ENCODE measurements at regions not wholly inside any gene's neighbourhood (a gene's known extent, or its start where the extent isn't known, plus 50 kb on each side); places are given as distances from the start of the nearest gene placed in this dataset.
"Not testable (repeated sequence)": the region's sequence is repeated elsewhere in the genome, so short reads cannot be mapped to it uniquely, and the experiment has no call there.

GRCh38 chr7:56803336-56803735, 328.9 kb downstream of the ZNF479 start:
- intact Hi-C loops (cut with DNase I): not testable (repeated sequence)

GRCh38 chr7:56802191-56802590, 330.0 kb downstream of the ZNF479 start:
- intact Hi-C loops (cut with DNase I); H3K36me3 ChIP-seq (replicated peaks in 1 of 2); H3K27me3 ChIP-seq; H3K9me3 ChIP-seq (replicated peaks in 1 of 3); H3K4me3 ChIP-seq; DNase-seq; H3K4me1 ChIP-seq (replicated peaks in 1 of 2); H3K27ac ChIP-seq: not testable (repeated sequence)
- WGBS, 4 donors: no CpG with 5 or more reads among the region's 9 CpGs

More at GRCh38 chr7:56803336-56803735, 328.9 kb downstream of the ZNF479 start:
- H3K27ac ChIP-seq; H3K9me3 ChIP-seq (replicated peaks in 1 of 3); H3K4me3 ChIP-seq; H3K27me3 ChIP-seq; H3K36me3 ChIP-seq (replicated peaks in 1 of 2); H3K4me1 ChIP-seq (replicated peaks in 1 of 2); DNase-seq: not testable (repeated sequence)
- WGBS, 4 donors: 78 to 84% (median 82%) methylated on average over 7 to 8 of the region's 8 CpGs

GRCh38 chr7:56801774-56802173, 330.5 kb downstream of the ZNF479 start:
- H3K27me3 ChIP-seq; H3K27ac ChIP-seq; DNase-seq; H3K9me3 ChIP-seq (replicated peaks in 1 of 3); H3K4me1 ChIP-seq (replicated peaks in 1 of 2); H3K4me3 ChIP-seq; intact Hi-C loops (cut with DNase I); H3K36me3 ChIP-seq (replicated peaks in 1 of 2): not testable (repeated sequence)
- WGBS, 4 donors: 20 to 74% (median 62%) methylated on average over 1 to 4 of the region's 10 CpGs

- H3K27ac ChIP-seq; H3K27me3 ChIP-seq; H3K4me3 ChIP-seq; H3K9me3 ChIP-seq (replicated peaks in 1 of 3); intact Hi-C loops (cut with DNase I); DNase-seq; H3K36me3 ChIP-seq (replicated peaks in 1 of 2); H3K4me1 ChIP-seq (replicated peaks in 1 of 2): not testable (repeated sequence)
- WGBS, 4 donors: 85 to 93% (median 90%) methylated on average over 6 to 10 of the region's 11 CpGs
Measured at GRCh38 chr7:56798876-56799275, 333.4 kb downstream of the ZNF479 start.

- H3K4me1 ChIP-seq (replicated peaks in 1 of 2); DNase-seq; H3K27ac ChIP-seq; H3K4me3 ChIP-seq; H3K27me3 ChIP-seq; H3K9me3 ChIP-seq (replicated peaks in 1 of 3); H3K36me3 ChIP-seq (replicated peaks in 1 of 2); intact Hi-C loops (cut with DNase I): not testable (repeated sequence)
- 51 to 81% (median 60%) methylated on average over 11 to 38 of the region's 39 CpGs for WGBS, 4 donors
Measured at GRCh38 chr7:56787474-56787873, 344.8 kb downstream of the ZNF479 start.

Data from adrenal gland (tissue), 9 donors.